Skin of body (tissue), 1 donor: ENCODE measurements at regions not wholly inside any gene's neighbourhood (a gene's known extent, or its start where the extent isn't known, plus 50 kb on each side); places are given as distances from the start of the nearest gene placed in this dataset.

Experiments
- DNase-seq: peaks from one replicate; lab custom pipeline; 2025; lab: John Stamatoyannopoulos, UW

DNA sequence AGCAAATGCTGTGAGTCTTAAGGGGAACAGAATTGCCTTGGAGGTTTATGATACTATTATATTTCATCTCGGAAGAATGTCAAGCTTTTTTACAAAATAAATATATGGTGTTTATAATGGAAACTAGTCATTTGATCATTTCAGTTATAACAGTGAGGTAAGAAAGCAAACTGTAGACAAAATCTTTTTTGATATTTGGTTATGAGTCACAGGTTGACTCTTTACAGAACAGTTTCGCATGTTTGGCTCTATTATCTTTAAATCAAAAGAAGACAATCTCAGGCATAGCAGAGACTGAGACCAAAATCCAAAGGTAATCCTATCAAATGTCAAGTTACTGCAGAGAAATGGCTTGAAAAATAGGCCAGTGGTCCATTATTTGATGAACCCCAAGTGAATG, 490.9 kb upstream of the MDFIC2 start:
- no peak for DNase-seq

DNA sequence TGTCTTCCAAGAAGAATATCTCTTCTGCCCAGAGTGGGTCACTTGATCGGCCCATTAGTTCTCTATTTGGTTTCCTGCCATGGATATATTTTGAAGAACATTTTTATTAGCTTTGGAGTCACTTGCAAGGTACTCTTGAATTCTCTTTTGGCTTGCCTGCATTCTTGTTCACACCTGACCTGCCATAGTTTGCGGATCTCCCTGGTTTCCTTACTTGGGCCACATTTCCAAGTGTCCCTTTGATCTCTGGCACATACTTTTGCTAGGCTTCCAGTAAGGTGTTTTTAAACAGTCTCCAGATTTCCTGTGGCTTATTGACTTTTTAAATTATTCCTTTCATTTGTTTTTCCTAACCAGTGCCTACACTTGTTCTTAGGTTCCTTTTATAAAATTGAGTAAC, 488.5 kb upstream of the MDFIC2 start:
- no peak for DNase-seq

DNA sequence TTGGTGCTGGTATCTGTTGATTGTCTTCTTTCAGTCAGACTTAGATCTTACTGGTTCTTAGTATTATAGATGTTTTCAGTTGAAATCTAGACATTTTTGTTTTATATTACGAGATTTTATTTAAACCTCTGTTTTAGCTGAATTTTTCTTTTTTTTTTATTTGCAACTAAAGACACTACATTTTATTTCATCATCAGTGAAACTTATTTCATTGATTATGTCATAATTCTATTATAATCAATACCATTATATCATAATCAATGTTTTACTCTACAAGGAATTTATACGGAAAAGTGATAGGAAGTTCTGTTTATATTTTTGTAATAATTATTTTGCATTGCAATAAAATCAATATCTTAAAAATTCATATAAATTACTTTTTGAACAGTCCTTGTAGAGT, 477.4 kb upstream of the MDFIC2 start:
- DNase-seq, result no peak

DNA sequence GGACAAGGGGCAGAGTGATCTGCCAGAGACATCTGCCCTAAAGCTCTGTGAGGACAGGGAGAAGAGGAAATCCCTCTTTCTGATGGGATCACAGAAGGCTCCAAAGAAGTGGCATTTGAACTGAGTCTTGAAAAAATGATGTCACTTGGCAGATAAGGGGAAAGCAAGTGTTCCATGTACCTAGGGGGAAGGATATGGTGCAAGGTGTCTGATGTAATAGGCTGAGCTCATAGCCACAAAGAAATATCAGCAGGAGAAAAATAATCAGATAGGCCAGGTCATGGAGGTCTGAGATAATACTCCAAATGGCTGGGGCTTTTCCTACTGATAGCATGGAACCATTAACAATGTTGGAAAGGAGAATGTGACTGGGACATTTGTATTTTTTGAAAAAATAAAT, 468.4 kb upstream of the MDFIC2 start:
- no peak for DNase-seq

DNA sequence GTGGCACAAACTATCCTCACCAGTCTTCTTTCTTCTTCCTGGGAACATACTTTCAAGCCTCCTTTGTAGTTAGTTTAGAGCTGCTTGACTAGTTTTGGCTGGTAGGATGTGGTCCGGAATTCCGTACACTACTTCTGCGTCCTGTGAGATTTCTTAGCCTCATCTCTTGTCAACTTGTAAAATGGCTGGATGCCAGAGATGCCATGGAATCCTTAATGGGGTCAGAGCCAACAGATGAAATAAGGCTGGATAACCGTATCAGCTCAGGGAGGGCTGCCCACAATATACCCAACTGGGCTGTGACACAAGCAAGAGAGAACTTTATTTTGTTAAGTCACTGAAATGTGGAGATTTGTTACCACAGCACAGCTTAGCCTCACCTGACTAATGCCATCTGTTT, 466.9 kb upstream of the MDFIC2 start:
- DNase-seq, result no peak

DNA sequence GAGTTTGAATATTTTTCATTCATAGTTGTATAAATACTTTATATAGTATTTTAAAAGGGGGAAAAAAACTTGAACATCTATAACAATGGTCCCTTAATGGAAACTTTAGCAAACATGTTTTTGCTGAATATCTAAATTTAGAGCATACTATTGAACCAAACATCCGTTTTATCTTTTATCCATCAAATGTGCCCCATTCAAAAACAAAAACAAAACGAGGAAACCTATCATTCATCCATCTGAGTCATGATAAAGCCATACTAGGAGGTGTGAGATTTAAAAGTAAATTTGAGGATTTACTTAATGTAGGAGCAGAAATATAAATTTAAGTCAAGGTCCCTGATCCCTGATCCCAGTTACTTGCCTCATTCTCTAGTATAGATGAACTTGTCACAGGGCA, 463.6 kb upstream of the MDFIC2 start:
- no peak for DNase-seq

DNA sequence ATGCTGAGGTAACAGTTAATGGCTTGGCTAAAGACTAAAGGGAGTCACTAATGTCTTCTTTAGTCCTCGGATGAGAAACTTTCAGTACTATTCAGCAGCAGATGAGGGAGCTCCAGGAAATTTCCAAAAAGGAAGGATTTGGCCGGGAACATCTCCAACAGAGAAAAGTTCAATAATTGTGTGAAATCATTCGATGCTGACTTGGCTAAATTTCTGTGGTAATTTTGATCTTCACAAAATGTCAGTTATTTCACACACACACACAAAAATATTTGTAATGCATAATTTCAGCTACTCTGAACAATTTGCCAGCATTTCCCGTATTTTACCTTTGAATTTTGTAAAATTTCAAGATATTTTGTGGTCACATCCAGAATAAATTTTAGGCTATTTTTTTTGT, 462.8 kb upstream of the MDFIC2 start:
- DNase-seq, result no peak

DNA sequence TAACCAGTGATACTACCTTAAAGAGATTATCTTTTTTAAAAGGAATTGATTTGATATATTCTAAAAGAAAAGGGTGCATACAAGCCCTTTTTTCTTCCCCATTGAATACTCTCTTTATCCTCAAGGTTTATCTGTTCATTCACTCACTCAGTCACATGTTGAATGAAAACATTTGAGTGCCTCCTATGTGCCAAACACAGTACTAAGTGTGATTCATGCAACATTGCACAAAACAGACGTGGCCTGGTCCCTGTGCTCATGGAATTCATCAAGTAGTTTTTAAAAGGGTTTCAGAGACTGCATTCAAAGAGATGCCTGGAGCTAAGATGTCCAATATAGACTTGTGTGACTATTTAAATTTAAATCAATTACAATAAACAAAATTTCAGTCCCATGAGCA, 462.2 kb upstream of the MDFIC2 start:
- DNase-seq, result no peak

DNA sequence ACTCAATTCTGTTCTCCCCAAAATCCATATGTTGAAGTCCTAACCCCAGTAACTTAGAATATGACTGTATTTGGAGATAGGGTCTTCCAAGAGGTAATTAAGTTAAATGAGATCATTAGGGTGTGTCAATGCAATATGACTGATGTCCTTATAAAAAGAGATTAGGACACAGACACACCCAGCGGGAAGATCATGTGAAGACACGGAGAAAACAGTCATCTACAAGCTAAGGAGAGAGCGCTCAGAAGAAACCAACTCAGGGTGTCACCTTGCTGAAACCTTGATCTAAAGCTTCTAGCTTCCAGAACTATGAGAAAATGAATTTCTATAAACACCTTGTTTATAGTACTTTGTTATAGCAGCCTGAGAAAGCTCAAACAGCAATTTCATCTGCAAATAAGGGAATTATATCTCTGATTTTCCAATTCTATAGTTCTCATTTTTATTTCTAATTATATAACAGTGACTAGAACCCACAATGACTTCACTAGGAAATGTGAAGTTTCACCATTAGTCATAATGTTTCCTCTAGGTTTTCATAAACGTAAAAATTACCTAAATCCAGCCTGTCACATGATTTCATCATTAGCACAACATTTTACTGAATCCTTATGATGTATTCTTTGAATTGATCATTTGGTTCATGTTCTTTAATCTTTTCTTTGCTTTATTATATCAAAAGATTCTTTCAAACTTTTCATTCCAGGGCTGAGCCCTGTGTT, 459.1 kb upstream of the MDFIC2 start:
- DNase-seq, result no peak

DNA sequence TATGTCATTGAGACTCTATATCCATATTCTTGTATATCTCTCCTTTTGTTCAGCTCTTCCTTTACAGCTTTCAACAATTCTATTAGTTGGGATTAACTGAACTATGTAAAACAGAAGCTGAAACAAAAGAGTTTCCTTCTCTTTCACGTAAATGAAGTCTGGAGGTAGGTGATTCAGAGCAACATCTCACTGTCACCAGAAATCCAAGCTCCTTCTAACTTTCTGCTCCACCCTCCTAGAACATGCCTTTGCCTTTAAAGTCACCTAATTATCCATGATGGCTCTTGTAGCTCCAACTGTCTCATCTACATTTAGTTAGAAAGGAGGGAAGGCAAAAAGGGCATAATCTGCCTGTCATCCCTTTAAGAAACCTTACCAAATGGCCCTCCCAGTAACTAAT, 458.2 kb upstream of the MDFIC2 start:
- no peak for DNase-seq

DNA sequence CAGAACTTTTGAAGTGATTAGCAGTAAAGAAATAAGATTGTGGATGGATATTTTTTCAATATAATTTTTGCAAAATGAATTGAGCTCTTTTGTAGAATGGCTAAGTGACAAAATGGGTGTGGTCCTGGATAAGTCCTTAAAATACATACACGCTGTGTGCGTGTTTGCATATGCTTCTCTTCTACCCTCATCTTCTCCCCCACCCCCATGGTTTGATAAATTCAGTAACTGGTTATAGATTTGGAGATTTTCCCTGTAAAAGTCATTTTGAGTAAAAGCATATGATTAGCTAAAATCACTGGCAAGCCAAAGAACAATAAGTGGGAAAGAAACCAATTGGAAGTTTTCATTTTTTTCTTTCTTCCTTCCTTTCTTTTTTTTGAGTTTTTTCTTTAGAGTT, 453.9 kb upstream of the MDFIC2 start:
- DNase-seq, result no peak

DNA sequence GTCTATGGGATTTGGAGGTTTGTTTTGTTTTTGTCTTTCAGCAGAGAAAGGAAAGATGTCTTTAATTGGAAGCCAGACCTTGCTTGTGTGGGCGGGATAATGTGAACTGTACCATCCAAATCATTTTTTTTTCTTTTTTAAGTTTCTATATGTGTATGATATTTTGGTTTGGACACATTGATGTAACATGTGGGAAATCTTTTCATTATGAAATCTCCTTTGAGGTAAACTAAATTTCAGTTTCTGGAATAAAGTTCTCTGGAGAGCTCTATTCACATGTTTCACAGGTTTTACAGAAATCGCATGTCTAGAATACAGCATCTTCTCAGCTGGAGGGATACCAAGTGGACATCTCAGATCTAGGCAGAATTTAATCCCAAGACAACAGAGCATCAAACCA, 451.5 kb upstream of the MDFIC2 start:
- DNase-seq, result no peak

DNA sequence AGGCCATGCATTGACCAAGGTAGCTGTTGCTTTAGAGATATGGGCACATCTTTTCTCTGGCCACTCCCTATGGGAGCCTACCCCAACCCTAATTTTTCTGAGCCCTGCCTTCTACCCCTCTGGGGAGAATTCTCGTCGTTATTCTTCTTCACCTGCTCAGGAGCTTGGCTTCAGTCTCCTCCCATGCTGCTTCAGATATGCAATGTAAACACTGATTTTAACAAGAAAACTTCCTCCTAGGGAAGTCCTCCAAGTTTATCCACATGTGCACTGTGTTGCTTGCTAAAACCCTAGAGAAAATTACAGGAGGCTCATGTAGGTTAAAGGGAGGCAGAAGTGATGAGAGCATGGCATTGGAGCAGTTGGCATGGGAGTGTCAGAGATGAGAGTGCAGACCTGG, 445.2 kb upstream of the MDFIC2 start:
- DNase-seq, result no peak

DNA sequence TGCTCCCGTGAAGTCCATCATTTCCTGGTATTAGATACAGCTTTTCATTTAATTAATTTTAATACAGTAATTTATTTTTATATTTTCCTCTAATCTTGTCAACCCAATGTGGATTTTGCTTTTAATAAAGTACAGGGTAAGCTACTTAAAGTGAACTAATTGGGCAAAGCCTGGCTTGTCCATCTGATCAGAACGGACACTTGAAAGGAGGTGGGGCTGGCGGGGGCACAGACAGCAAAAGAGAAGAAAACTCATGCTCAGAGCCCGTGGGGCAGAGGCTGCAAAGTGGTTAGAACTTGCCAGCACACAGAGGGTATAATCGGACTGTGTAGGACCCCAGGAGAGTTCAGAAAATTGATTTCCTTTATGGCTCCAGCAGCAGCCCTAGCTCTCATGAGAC, 443.1 kb upstream of the MDFIC2 start:
- no peak for DNase-seq

DNA sequence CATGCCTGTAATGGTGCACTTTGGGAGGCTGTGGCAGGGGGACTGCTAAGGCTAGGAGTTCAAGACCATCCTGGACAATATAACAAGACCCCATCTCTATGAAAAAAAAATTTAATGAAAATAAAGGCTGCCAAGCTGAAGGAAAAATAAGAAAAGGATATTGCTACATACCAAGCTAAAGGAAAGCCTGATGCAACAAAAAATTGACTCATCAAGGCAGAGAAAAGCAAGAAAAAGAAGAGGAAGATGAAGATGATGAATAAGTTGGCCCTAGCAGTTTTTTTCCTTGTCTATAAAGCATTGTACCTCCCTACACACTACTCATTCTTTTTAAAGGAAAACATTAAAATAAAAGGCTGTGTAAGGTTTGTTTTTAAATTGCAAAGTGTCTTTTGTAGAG, 441.9 kb upstream of the MDFIC2 start:
- no peak for DNase-seq

DNA sequence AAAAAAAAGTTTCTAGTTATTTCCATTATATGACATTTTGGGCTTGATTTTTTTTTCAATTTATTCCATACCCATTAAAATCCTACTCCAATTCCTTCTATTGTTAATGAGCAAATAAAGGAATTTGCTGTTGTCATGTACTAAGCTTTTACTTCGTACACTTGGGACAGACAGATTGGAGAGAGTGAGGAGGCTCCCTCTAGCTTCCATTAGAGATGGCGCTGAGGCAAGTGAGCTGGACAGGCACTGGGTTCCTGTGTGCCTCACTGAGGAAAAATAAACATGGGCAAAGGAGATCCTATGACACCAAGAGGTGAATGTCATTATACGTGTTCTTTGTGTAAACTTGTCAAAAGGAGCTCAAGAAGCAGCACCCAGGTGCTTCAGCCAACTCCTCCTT, 441.1 kb upstream of the MDFIC2 start:
- DNase-seq, result no peak

DNA sequence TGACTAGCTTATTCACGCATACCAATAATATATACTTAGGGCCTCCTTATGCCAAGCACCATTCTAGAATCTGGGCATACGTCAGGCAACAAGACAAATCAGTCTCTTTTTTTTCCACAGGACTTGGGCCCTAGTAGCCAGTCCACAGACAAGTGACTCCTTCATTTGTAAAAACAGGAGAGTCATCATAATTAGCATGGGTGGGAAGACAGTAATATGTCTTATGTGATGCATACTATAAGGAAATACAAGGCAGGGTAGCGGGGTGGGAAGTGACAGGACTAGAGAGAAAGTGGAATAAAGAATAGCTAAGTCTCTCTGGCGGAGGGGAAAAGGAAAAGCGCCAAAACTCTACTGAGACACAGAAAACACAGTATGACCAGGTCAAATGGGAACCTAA, 439.6 kb upstream of the MDFIC2 start:
- no peak for DNase-seq

DNA sequence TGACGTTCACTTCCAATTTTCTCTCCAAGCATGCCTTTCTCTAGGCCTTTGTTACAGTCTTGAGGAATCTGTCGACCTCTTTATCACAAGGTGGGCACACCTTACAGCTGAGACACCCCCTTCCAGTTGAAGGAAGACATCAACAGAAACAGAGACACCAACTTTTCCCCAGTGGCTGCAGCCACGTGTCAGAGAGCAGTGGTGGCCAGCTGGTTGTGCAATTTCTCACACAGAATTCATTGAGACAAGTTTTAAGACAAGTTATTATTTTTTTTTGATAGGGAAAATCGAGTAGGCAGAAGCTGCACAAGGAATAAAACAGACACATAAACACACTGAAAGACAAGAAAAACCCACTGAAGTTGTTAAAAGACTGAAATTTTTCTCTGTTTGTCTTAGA, 436.7 kb upstream of the MDFIC2 start:
- DNase-seq, result no peak

DNA sequence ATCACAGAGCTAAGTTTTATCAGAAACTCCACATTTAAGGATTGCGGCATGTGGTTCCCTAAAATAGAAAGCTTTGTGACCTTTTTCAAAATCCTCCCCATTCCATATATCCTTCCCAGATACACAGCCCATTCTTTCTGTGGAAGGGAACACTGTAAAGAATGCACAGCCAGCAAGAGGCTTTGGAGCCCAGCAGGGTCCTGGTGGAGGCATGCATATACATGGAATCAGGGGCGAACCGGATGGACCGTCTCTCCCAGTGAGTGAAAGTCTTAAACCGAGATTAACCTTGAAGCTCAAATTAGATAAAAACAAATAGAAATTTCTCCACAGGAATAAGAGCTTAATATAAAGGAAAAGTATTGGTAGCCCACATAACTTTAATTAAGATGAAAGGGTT, 436.2 kb upstream of the MDFIC2 start:
- no peak for DNase-seq

DNA sequence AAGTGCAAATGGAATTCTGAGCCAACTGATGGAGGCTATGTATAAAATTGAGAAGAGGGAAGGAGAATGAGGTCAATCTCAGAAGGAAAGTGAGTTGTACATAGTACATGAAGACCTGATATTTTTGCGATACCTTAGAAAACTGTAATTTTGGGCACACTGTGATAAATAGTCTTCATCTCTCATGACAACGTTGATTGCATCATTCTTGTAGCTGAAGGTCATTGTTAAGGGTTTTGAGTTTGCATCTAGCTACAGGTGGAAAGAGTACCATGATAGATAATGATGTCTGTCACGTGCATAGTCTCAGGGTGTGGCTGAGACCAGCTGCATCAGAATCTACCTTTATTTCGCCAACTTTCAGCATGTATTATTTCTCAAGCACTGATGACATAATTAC, 435.4 kb upstream of the MDFIC2 start:
- no peak for DNase-seq

DNA sequence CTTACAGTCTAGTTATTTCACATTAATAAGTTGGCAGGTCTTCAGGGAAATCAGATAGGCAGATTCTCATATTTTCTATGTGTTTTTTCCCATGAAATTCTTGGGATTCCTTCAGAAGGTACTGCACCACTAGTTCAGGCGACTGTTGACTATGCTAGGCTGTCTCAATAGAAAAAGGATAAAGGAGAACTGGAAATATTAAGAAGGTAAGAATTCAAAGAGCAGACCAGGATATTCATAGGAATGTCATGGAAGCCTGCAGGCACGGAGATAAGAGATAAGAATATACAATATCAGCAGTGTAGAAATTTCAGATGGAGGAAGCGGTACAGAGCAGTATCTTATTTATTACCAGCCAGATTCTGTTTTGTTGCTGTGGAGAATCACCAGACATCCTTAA, 432.1 kb upstream of the MDFIC2 start:
- DNase-seq, result no peak

DNA sequence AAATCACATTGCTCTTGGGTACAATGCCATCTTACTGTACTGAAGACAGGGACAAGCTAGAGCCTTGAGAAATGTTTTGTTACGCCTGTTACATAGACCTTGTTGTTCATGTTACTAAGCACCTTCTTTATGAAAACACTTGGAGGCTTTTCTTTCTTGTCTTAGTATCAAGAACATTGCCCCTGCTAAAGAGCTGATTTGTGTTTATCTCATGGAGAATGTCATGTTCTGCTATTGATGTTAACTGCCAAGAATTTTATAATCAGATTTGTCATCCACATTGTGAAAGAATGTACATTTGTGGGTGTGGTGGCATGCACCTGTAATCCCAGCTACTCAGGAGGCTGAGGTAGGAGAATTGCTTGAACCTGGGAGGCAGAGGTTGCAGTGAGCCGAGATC, 431.3 kb upstream of the MDFIC2 start:
- no peak for DNase-seq

DNA sequence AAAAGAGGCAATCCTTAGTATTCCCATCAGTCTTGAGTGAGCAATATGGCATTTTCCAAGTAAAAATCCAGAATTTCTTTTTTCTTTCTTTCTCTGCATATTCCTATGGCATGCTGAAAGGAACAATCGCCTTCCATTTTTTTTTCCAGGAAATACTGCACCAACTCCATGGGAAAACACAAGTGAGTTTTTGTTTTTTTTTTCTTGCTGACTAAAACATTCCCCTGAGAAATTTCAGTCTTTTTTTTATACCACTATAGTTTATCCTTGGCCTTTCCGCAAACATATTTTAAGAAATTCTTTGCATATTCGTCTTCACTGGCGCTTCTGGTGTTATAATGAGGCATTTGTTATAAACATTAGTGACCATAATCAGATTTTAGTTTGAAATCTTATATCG, 429.6 kb upstream of the MDFIC2 start:
- no peak for DNase-seq

DNA sequence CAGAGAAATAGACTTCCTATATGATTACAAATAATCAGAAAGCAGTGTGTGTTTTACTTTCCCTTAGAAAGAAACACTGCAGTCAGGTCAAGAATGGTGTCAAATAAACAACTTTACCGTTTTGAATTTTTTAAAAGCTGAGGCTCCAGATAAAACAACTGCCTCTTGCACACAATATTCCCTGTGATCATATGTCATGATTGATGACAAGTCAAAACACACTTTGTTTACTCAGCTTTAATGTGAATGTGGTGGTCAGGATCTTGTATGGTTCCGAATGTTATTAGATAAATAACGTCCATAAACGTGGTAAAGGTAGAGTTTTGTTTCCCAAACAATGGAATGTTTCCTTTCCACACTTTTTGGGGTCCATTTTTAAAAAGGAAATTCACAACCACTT, 428.4 kb upstream of the MDFIC2 start:
- DNase-seq, result no peak
